ENCODE measurements at regions not wholly inside any gene's neighbourhood (a gene's known extent, or its start where the extent isn't known, plus 50 kb on each side); places are given as distances from the start of the nearest gene placed in this dataset.

GRCh38 chr5:26757941-26758340 is 280.4 kb downstream of the CDH9 start:
- TF ChIP-seq CTCF (IDR thresholded peaks at IDR 0.05; ENCODE audit: low read depth, low read length, poor library complexity, severe bottlenecking): no peak
- TF ChIP-seq EZH2phosphoT487 (IDR thresholded peaks at IDR 0.05; ENCODE audit: borderline replicate concordance, low read length): no peak

All from DOHH2 (cell line).